ENCODE measurements at regions not wholly inside any gene's neighbourhood (a gene's known extent, or its start where the extent isn't known, plus 50 kb on each side); places are given as distances from the start of the nearest gene placed in this dataset.

GRCh38 chr7:424961-425793 is 94.5 kb downstream of the PDGFA start:
- DNase-seq: no peak

- no peak for DNase-seq
Observed at GRCh38 chr7:425794-426188, 93.9 kb downstream of the PDGFA start.

GRCh38 chr7:426510-426909 is 93.1 kb downstream of the PDGFA start:
- DNase-seq: no peak

GRCh38 chr7:427506-428103 is 92.0 kb downstream of the PDGFA start:
- DNase-seq: no peak

GRCh38 chr7:428387-428786 is 91.3 kb downstream of the PDGFA start:
- DNase-seq: no peak

- no peak for DNase-seq
Observed at GRCh38 chr7:428927-429827, 90.5 kb downstream of the PDGFA start.

GRCh38 chr7:429828-430180 is 89.8 kb downstream of the PDGFA start:
- DNase-seq: no peak

GRCh38 chr7:431041-431440 is 88.6 kb downstream of the PDGFA start:
- no peak for DNase-seq

- DNase-seq: no peak
Observed at GRCh38 chr7:431658-432111, 88.0 kb downstream of the PDGFA start.

GRCh38 chr7:432256-432655 is 87.4 kb downstream of the PDGFA start:
- no peak for DNase-seq

GRCh38 chr7:432933-433332 is 86.7 kb downstream of the PDGFA start:
- no peak for DNase-seq

GRCh38 chr7:433558-433957 is 86.1 kb downstream of the PDGFA start:
- no peak for DNase-seq

- DNase-seq: no peak
Observed at GRCh38 chr7:434891-435629, 84.6 kb downstream of the PDGFA start.

GRCh38 chr7:435630-436366 is 83.8 kb downstream of the PDGFA start:
- DNase-seq: no peak

GRCh38 chr7:436367-437128 is 83.1 kb downstream of the PDGFA start:
- no peak for DNase-seq

- DNase-seq: no peak
Observed at GRCh38 chr7:437329-438251, 82.1 kb downstream of the PDGFA start.

GRCh38 chr7:438361-438760 is 81.3 kb downstream of the PDGFA start:
- DNase-seq: no peak

GRCh38 chr7:438916-439315 is 80.7 kb downstream of the PDGFA start:
- DNase-seq: no peak

GRCh38 chr7:440059-440749 is 79.4 kb downstream of the PDGFA start:
- DNase-seq: no peak
